Activated naive CD4-positive, alpha-beta T cell treated with anti-CD3 and anti-CD28 coated beads, Interleukin-2, amount 50 U/mL, for 24 hours (primary cell): ENCODE measurements at regions not wholly inside any gene's neighbourhood (a gene's known extent, or its start where the extent isn't known, plus 50 kb on each side); places are given as distances from the start of the nearest gene placed in this dataset.

Source experiments
- H3K27ac Mint-ChIP-seq: one replicate; pipeline ENCODE4 v1.8.0; 2021; ENCODE audit warnings: mild to moderate bottlenecking, mixed read lengths
- H3K27me3 Mint-ChIP-seq: one replicate; pipeline ENCODE4 v1.8.0; 2021; ENCODE audit warnings: mixed read lengths
- H3K36me3 Mint-ChIP-seq: one replicate; pipeline ENCODE4 v1.8.0; 2021; ENCODE audit warnings: mixed read lengths
- H3K4me1 Mint-ChIP-seq: one replicate; pipeline ENCODE4 v1.8.0; 2021; ENCODE audit warnings: mixed read lengths
- H3K4me3 Mint-ChIP-seq: one replicate; pipeline ENCODE4 v1.8.0; 2021; ENCODE audit warnings: mild to moderate bottlenecking, mixed read lengths
- H3K9me3 Mint-ChIP-seq: one replicate; pipeline ENCODE4 v1.8.0; 2021; ENCODE audit warnings: mixed read lengths

DNA sequence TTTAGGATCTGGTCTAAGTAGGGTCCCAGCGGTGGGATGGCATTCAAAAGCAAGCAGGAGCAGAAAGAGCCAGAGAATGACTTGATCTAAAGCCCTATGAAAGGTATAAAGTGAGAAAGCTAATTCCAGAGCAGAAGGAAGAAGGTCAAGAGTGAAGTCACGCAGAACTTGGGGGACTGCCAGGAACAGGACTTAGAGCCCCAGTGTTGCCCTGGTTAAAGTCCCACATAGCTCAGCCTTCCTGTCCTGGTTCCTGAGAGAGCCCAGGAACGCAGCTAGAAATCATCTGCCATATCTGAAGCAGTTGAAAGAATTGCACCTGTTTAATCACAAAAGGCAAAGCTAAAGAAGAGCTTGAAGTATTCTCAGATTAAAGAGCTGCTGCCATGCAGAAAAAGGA, 160.6 kb upstream of the ATP1B1 start:
- H3K4me3 Mint-ChIP-seq: no peak overlapping the region
- H3K9me3 Mint-ChIP-seq: no peaks in the 10 kb centered on the region
- no peaks in the 10 kb centered on the region for H3K36me3 Mint-ChIP-seq
- H3K27ac Mint-ChIP-seq: peak overlapping the region; percentile 31
- no peaks in the 10 kb centered on the region for H3K4me1 Mint-ChIP-seq
- peaks cover 6% of the 10 kb centered on the region for H3K27me3 Mint-ChIP-seq

GRCh38 chr1:168947041-168947440, 159.4 kb upstream of the ATP1B1 start:
- Mint-ChIP-seq H3K4me1 (no peaks in the 10 kb centered on the region), H3K27me3 (peaks cover 4% of the 10 kb centered on the region)

DNA sequence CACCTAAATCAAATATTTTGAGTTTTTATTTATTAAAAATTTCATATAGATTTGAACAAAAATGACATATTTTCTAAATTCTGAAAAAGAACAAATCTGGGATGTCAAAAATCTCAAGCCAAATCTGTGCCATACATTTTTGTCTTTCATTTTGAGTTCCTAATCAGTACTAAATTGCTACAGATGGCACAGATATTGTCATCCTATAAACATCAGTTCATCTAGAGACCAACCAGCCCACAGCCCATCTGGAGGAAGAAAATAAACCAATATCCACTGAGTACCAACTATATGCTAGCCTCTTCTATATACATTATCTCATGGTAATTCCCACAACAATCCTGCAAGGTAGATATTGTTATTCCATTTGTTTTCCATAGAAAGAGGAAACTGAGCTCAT, 156.8 kb upstream of the ATP1B1 start:
- no peak overlapping the region for H3K4me3 Mint-ChIP-seq
- H3K36me3 Mint-ChIP-seq: no peaks in the 10 kb centered on the region
- no peaks in the 10 kb centered on the region for H3K4me1 Mint-ChIP-seq
- H3K27ac Mint-ChIP-seq: no peak overlapping the region
- no peaks in the 10 kb centered on the region for H3K9me3 Mint-ChIP-seq
- H3K27me3 Mint-ChIP-seq: no peaks in the 10 kb centered on the region

More at GRCh38 chr1:168947041-168947440, 159.4 kb upstream of the ATP1B1 start:
- no peak overlapping the region for H3K4me3 Mint-ChIP-seq
- no peak overlapping the region for H3K27ac Mint-ChIP-seq
- H3K9me3 Mint-ChIP-seq: no peaks in the 10 kb centered on the region
- H3K36me3 Mint-ChIP-seq: no peaks in the 10 kb centered on the region

GRCh38 chr1:168957818-168958217, 148.7 kb upstream of the ATP1B1 start:
- Mint-ChIP-seq H3K36me3 (peaks cover 2% of the 10 kb centered on the region), H3K27me3 (peaks cover 4% of the 10 kb centered on the region), H3K27ac (no peak overlapping the region), H3K4me1 (no peaks in the 10 kb centered on the region), H3K9me3 (no peaks in the 10 kb centered on the region), H3K4me3 (no peak overlapping the region)

DNA sequence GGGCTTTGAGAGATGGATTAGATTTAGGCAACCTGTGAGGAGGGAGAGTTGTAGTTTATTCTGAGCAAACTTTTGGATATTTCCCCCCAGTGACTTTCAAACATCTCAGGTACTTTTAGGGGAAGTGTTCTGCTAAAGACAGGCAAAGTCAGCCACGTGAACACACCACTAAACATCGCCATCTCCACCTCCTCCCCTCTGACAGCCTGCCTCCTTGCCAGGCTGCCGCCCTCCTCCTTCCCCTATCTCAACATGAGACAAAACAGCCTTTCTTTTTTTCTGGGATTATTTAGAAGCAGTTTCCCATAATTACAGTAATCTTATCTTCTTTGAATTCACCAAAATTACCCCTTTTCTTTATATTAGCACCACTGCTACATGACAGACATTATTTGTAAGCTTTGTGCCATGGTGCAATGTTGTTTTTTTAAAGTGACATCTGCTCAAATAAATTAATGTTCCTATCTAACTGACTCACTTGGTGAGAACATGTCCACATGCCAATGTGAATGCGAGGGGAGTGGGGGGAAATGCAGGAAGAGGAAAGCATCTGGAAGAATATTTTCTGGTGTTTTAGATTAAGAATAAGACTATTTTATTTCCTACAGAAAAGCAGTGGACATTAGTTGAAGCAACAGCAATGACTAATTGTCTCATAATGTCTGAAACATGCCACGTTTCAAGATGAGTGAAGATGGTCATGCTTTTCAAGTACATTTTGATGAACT, 147.8 kb upstream of the ATP1B1 start:
- Mint-ChIP-seq H3K9me3 (no peaks in the 10 kb centered on the region), H3K36me3 (peaks cover 2% of the 10 kb centered on the region), H3K4me1 (no peaks in the 10 kb centered on the region), H3K27me3 (peaks cover 4% of the 10 kb centered on the region), H3K4me3 (no peak overlapping the region), H3K27ac (no peak overlapping the region)

GRCh38 chr1:168959382-168959781, 147.1 kb upstream of the ATP1B1 start:
- H3K36me3 Mint-ChIP-seq: peaks cover 2% of the 10 kb centered on the region
- no peak overlapping the region for H3K27ac Mint-ChIP-seq
- H3K4me1 Mint-ChIP-seq: no peaks in the 10 kb centered on the region
- H3K9me3 Mint-ChIP-seq: no peaks in the 10 kb centered on the region
- peaks cover 4% of the 10 kb centered on the region for H3K27me3 Mint-ChIP-seq
- no peak overlapping the region for H3K4me3 Mint-ChIP-seq

GRCh38 chr1:168960114-168960513, 146.4 kb upstream of the ATP1B1 start:
- Mint-ChIP-seq H3K36me3 (peaks cover 2% of the 10 kb centered on the region), H3K27ac (no peak overlapping the region), H3K4me3 (no peak overlapping the region), H3K4me1 (no peaks in the 10 kb centered on the region), H3K27me3 (peaks cover 4% of the 10 kb centered on the region), H3K9me3 (no peaks in the 10 kb centered on the region)

DNA sequence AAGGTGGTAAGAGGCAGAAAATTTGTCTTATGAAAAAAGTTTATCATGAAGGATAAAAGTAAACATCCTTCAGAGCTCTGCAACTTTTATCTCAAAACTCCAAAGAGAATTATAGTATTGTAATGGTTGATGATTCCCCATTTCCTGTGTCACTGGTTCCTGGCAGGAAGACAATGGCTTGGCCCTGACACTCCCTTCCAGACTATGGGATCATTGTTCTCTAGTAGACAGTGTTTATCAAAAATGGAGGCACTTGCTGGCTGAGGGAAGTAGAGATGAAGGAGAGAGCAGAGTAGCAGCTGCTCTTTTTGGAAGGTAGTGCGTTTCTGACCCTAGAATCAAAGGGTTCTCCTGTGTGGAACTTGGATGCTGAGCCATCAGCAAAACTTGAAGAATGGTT, 145.9 kb upstream of the ATP1B1 start:
- Mint-ChIP-seq H3K27ac (no peak overlapping the region), H3K9me3 (no peaks in the 10 kb centered on the region), H3K27me3 (peaks cover 4% of the 10 kb centered on the region), H3K4me1 (no peaks in the 10 kb centered on the region), H3K4me3 (no peak overlapping the region), H3K36me3 (peaks cover 2% of the 10 kb centered on the region)

DNA sequence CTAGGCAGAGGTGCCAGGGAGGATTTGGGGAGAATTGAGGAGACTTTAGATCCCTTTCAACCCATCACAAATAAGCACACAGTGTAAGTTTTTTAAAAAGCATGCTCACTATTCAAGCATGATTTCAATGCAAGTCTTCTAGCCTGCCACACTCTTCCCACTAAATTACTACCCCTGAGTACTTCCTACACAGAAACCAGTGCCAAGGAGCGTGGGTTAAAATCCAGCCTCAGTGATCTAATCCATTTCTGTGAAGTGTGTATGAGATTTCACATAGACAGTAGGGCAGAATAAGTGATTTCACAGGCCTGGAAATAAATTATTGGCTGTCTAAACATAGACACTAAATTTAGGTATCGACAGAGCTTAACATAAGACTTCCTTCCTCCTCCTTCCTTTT, 142.9 kb upstream of the ATP1B1 start:
- Mint-ChIP-seq H3K27ac (no peak overlapping the region), H3K9me3 (no peaks in the 10 kb centered on the region), H3K27me3 (peaks cover 1% of the 10 kb centered on the region), H3K4me1 (no peaks in the 10 kb centered on the region), H3K36me3 (peaks cover 2% of the 10 kb centered on the region), H3K4me3 (no peak overlapping the region)

- peaks cover 2% of the 10 kb centered on the region for H3K36me3 Mint-ChIP-seq
- H3K4me1 Mint-ChIP-seq: no peaks in the 10 kb centered on the region
- no peaks in the 10 kb centered on the region for H3K9me3 Mint-ChIP-seq
- H3K27ac Mint-ChIP-seq: no peak overlapping the region
- H3K27me3 Mint-ChIP-seq: no peaks in the 10 kb centered on the region
- no peak overlapping the region for H3K4me3 Mint-ChIP-seq
These were observed 142.0 kb upstream of the ATP1B1 start for GRCh38 chr1:168964478-168964877.

- H3K4me3 Mint-ChIP-seq: no peak overlapping the region
- H3K9me3 Mint-ChIP-seq: no peaks in the 10 kb centered on the region
- no peaks in the 10 kb centered on the region for H3K27me3 Mint-ChIP-seq
- no peaks in the 10 kb centered on the region for H3K4me1 Mint-ChIP-seq
- H3K36me3 Mint-ChIP-seq: peaks cover 2% of the 10 kb centered on the region
- H3K27ac Mint-ChIP-seq: no peak overlapping the region
These were observed 140.3 kb upstream of the ATP1B1 start for GRCh38 chr1:168966217-168966616.

GRCh38 chr1:168966636-168967035, 139.9 kb upstream of the ATP1B1 start:
- no peak overlapping the region for H3K4me3 Mint-ChIP-seq
- peaks cover 2% of the 10 kb centered on the region for H3K36me3 Mint-ChIP-seq
- H3K27me3 Mint-ChIP-seq: no peaks in the 10 kb centered on the region
- no peaks in the 10 kb centered on the region for H3K9me3 Mint-ChIP-seq
- no peaks in the 10 kb centered on the region for H3K4me1 Mint-ChIP-seq
- H3K27ac Mint-ChIP-seq: no peak overlapping the region

GRCh38 chr1:168970926-168971659, 135.4 kb upstream of the ATP1B1 start:
- Mint-ChIP-seq H3K4me1 (no peaks in the 10 kb centered on the region), H3K9me3 (no peaks in the 10 kb centered on the region), H3K4me3 (no peak overlapping the region), H3K27me3 (no peaks in the 10 kb centered on the region), H3K36me3 (no peaks in the 10 kb centered on the region), H3K27ac (no peak overlapping the region)

DNA sequence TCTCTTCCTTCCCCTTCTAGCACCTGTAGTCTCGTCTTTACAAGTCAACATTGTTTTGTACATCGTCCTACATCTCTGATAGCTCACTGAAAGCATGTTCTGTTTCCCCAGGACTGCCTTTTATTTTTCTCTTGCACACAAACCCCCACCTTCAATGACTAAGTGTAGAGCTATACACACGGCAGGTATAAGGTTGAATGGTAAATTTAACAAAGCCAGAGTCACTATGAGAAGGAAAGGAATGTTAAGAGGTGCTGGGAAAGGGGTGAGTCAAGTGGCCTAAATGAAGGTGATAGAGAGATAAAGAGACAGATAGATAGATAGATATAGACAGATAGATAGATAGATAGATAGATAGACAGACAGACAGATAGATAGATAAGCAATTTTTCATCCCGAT, 134.3 kb upstream of the ATP1B1 start:
- H3K27me3 Mint-ChIP-seq: no peaks in the 10 kb centered on the region
- no peaks in the 10 kb centered on the region for H3K36me3 Mint-ChIP-seq
- no peaks in the 10 kb centered on the region for H3K9me3 Mint-ChIP-seq
- H3K4me3 Mint-ChIP-seq: no peak overlapping the region
- H3K4me1 Mint-ChIP-seq: no peaks in the 10 kb centered on the region
- no peak overlapping the region for H3K27ac Mint-ChIP-seq

GRCh38 chr1:168972887-168973286, 133.6 kb upstream of the ATP1B1 start:
- Mint-ChIP-seq H3K36me3 (no peaks in the 10 kb centered on the region), H3K27me3 (no peaks in the 10 kb centered on the region), H3K4me3 (no peak overlapping the region), H3K27ac (no peak overlapping the region), H3K9me3 (no peaks in the 10 kb centered on the region), H3K4me1 (no peaks in the 10 kb centered on the region)

DNA sequence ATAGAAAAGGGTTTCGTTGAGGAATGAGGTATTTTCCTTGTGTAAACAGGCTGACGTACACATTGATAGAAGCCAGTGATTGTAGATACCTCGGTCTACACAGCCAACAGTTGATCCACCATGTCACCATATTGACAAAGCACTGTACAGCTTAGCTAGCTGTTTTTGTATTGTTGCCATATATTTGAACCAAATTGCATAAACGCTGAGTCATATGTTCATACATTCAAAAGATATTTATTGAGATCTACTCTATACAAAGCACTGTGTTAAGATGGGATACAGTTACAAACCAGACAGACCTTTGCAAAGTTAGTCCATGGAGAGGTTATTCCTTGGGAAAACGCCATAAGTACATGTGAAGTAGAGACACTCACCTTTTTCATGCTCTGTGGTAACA, 132.4 kb upstream of the ATP1B1 start:
- Mint-ChIP-seq H3K4me1 (no peaks in the 10 kb centered on the region), H3K9me3 (no peaks in the 10 kb centered on the region), H3K4me3 (no peak overlapping the region), H3K27ac (no peak overlapping the region), H3K36me3 (no peaks in the 10 kb centered on the region), H3K27me3 (no peaks in the 10 kb centered on the region)
